ENCODE measurements at regions not wholly inside any gene's neighbourhood (a gene's known extent, or its start where the extent isn't known, plus 50 kb on each side); places are given as distances from the start of the nearest gene placed in this dataset.

DNA sequence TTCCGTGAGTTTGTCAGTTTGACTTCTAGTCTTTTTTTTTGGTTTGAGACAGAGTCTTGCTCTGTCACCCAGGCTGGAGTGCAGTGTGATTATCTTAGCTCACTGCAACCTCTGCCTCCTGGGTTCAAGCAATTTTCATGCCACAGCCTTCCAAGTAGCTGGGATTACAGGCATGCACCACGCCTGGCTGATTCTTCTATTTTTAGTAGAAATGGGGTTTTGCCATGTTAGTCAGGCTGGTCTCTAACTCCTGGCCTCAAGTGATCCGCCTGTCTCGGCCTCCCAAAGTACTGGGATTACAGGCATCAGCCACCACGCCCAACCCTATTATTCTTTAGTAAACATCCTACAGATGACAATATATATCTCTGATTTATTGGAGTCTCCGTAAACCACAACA, 506.5 kb downstream of the PREX1 start:
- Histone ChIP-seq H3K27me3 (ENCODE audit: insufficient read depth, low read length) (no peaks in the 10 kb centered on the region), H3K36me3 (ENCODE audit: insufficient read depth, low read length) (no peaks in the 10 kb centered on the region), H3K4me3 (ENCODE audit: low read length in 2 of 2) (no peak overlapping the region), H3K4me1 (ENCODE audit: insufficient read depth, low read length) (no peaks in the 10 kb centered on the region), H3K9me3 (ENCODE audit: control insufficient read depth in 1 of 2, low read length in 2 of 2) (no peaks in the 10 kb centered on the region), H3K27ac (ENCODE audit: low read depth, low read length) (no peak overlapping the region)
- H3K4me1 Mint-ChIP-seq, result no peaks in the 10 kb centered on the region
- peaks cover 25 to 32% of the 10 kb centered on the region in 2 donors for H3K27me3 Mint-ChIP-seq
- DNase-seq, result no peak
- ChIA-PET CTCF (ENCODE audit: partially characterized antibody) (no interaction called here), POLR2A (ENCODE audit: partially characterized antibody) (no interaction called here)
- H3K36me3 Mint-ChIP-seq, result no peaks in the 10 kb centered on the region
- H3K27ac Mint-ChIP-seq, result no peak overlapping the region
- no peak overlapping the region for H3K4me3 Mint-ChIP-seq
- no peaks in the 10 kb centered on the region for H3K9me3 Mint-ChIP-seq
- intact Hi-C loops (cut with micrococcal nuclease), result no loop called here

DNA sequence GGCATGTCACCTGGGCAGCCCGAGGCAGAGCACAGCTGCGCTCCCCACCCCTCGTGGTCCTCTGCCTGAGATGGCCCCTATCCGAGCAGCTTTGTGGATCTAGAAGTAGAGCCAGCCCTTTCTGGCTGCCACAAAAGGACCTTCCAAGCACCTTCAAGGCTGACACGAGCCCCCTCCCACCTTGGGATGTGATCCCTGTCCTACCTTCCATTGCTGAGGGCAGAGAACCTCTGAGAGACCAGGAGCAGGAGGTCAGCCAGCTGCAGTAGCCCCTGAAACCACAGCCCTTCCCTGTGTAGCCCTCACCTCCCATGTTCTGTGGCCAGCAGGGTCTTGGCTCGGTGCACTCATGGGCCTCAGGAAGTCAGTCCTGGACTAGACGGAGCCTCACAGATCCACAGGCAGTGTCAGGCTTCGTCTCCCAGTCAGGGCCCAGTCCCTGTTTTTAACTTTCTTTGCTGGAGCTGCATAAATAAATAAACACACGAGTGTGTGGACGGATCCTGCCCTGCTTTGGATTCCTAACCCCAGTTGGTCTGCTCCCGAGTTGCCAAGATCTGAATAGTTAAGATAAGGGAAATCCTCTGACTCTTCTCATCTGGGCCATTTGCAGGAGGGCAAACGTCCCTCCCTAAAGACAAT, 507.7 kb downstream of the PREX1 start:
- Histone ChIP-seq H3K27ac (ENCODE audit: low read depth, low read length) (no peak overlapping the region), H3K36me3 (ENCODE audit: insufficient read depth, low read length) (no peaks in the 10 kb centered on the region), H3K27me3 (ENCODE audit: insufficient read depth, low read length) (no peaks in the 10 kb centered on the region), H3K4me1 (ENCODE audit: insufficient read depth, low read length) (no peaks in the 10 kb centered on the region), H3K9me3 (ENCODE audit: control insufficient read depth in 1 of 2, low read length in 2 of 2) (no peaks in the 10 kb centered on the region), H3K4me3 (ENCODE audit: low read length in 2 of 2) (no peak overlapping the region)
- ChIA-PET POLR2A (ENCODE audit: partially characterized antibody) (no interaction called here), CTCF (ENCODE audit: partially characterized antibody) (no interaction called here)
- Mint-ChIP-seq H3K4me3 (no peak overlapping the region), H3K9me3 (no peaks in the 10 kb centered on the region), H3K27ac (no peak overlapping the region), H3K36me3 (no peaks in the 10 kb centered on the region), H3K4me1 (no peaks in the 10 kb centered on the region), H3K27me3 (peaks cover 19 to 27% of the 10 kb centered on the region in 2 donors)
- no peak for DNase-seq
- intact Hi-C loops (cut with micrococcal nuclease), result no loop called here

DNA sequence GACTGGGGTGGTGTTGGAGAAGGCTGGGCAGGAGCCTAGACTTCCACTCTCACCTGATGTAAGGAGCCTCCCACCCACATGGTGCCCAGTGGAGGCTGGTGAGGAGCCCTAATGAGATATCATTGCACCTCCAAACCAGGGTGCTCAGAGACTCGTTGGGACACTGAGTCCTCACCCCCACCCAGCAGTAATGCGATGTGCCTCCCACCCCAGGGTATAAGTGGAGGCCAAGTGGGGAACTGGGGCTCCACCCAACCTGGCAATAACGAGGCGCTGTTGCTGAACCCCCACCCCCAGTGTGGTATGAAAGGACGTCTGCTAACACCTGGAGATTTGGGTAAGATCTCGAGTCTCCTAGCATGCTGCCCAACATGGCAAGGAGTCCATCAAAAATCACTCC, 510.2 kb downstream of the PREX1 start:
- Histone ChIP-seq H3K4me1 (ENCODE audit: insufficient read depth, low read length) (no peaks in the 10 kb centered on the region), H3K9me3 (ENCODE audit: control insufficient read depth in 1 of 2, low read length in 2 of 2) (no peaks in the 10 kb centered on the region), H3K27me3 (ENCODE audit: insufficient read depth, low read length) (no peaks in the 10 kb centered on the region), H3K4me3 (ENCODE audit: low read length in 2 of 2) (no peak overlapping the region), H3K27ac (ENCODE audit: low read depth, low read length) (no peak overlapping the region), H3K36me3 (ENCODE audit: insufficient read depth, low read length) (no peaks in the 10 kb centered on the region)
- Mint-ChIP-seq H3K4me1 (no peaks in the 10 kb centered on the region), H3K9me3 (no peaks in the 10 kb centered on the region), H3K27ac (no peak overlapping the region), H3K36me3 (no peaks in the 10 kb centered on the region), H3K27me3 (peaks cover 17 to 27% of the 10 kb centered on the region in 2 donors), H3K4me3 (no peak overlapping the region)
- CTCF ChIA-PET (ENCODE audit: partially characterized antibody), result no interaction called here
- POLR2A ChIA-PET (ENCODE audit: partially characterized antibody), result no interaction called here
- DNase-seq, result no peak
- intact Hi-C loops (cut with micrococcal nuclease), result no loop called here

DNA sequence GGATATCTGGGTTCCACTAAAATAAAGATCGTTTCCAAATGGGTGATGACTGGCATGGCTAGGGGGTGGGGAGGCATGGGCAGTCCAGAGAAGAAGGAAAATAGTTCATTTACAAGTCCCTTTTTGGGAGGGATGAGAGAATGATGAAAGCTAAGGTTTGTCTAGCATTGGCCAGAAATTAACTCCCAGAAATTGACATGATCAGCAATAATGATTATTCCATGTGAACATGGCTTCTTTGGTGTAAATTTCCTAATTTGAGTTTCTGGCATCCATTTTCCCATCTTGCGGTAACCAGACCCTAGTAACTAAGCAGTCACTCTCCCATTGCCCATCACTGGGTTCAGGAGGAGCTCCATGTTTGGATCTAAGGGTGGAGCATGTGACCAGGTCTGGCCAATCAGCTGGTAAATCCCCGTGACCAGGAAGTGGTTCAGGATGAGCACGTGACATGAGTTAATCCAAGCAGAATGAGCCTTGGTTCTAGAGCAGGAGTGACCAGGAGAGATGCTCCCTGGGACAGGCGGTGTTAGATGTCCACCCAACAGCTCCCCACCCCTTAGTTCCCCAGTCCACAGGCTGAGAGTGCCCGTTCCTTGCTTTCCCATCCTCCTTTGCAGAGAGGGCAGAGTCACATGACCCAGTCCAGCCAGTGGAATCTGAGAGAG, 512.7 kb downstream of the PREX1 start:
- no peak for DNase-seq
- Mint-ChIP-seq H3K4me1 (no peaks in the 10 kb centered on the region), H3K36me3 (no peaks in the 10 kb centered on the region), H3K27ac (no peak overlapping the region), H3K4me3 (no peak overlapping the region), H3K9me3 (no peaks in the 10 kb centered on the region), H3K27me3 (peaks cover 14 to 23% of the 10 kb centered on the region in 2 donors)
- H3K4me1 ChIP-seq (ENCODE audit: insufficient read depth, low read length), result no peaks in the 10 kb centered on the region
- H3K36me3 ChIP-seq (ENCODE audit: insufficient read depth, low read length), result no peaks in the 10 kb centered on the region
- no peaks in the 10 kb centered on the region for H3K9me3 ChIP-seq (ENCODE audit: control insufficient read depth in 1 of 2, low read length in 2 of 2)
- no peaks in the 10 kb centered on the region for H3K27me3 ChIP-seq (ENCODE audit: insufficient read depth, low read length)
- no peak overlapping the region for H3K4me3 ChIP-seq (ENCODE audit: low read length in 2 of 2)
- CTCF ChIA-PET (ENCODE audit: partially characterized antibody), result no interaction called here
- POLR2A ChIA-PET (ENCODE audit: partially characterized antibody), result no interaction called here
- no peak overlapping the region for H3K27ac ChIP-seq (ENCODE audit: low read depth, low read length)
- intact Hi-C loops (cut with micrococcal nuclease), result no loop called here

DNA sequence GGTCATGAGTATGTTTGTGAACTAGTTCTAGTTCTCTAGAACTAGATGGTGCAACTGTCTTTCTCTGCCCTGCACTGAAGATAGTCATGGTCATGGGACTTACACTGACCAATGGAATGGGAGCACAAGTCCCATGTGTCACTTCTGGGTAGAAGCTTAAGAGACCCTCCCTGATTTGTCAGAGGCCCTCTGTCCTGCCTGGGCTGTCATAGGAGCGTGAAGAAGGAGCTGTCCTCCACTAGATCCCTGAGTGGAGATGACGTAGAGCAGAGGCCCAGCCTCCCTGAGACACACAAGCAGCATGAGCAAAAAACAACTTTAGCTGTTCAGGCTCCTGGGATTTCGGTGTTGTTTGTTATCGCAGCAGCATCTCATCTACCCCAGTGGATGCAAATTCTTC, 514.5 kb downstream of the PREX1 start:
- POLR2A ChIA-PET (ENCODE audit: partially characterized antibody), result no interaction called here
- intact Hi-C loops (cut with micrococcal nuclease), result no loop called here
- H3K4me1 ChIP-seq (ENCODE audit: insufficient read depth, low read length), result no peaks in the 10 kb centered on the region
- CTCF ChIA-PET (ENCODE audit: partially characterized antibody), result interaction anchor here (1.0 kb wide), 1 partner anchor 13 kb away, joined by 3 read pairs; no protein-coding TSS in a partner anchor
- H3K27ac ChIP-seq (ENCODE audit: low read depth, low read length), result no peak overlapping the region
- H3K4me3 ChIP-seq (ENCODE audit: low read length in 2 of 2), result no peak overlapping the region
- Mint-ChIP-seq H3K36me3 (no peaks in the 10 kb centered on the region), H3K27me3 (peaks cover 20 to 23% of the 10 kb centered on the region in 2 donors), H3K4me3 (no peak overlapping the region), H3K9me3 (no peaks in the 10 kb centered on the region), H3K4me1 (no peaks in the 10 kb centered on the region), H3K27ac (no peak overlapping the region)
- DNase-seq, result no peak
- H3K27me3 ChIP-seq (ENCODE audit: insufficient read depth, low read length), result no peaks in the 10 kb centered on the region
- no peaks in the 10 kb centered on the region for H3K36me3 ChIP-seq (ENCODE audit: insufficient read depth, low read length)
- H3K9me3 ChIP-seq (ENCODE audit: control insufficient read depth in 1 of 2, low read length in 2 of 2), result no peaks in the 10 kb centered on the region

DNA sequence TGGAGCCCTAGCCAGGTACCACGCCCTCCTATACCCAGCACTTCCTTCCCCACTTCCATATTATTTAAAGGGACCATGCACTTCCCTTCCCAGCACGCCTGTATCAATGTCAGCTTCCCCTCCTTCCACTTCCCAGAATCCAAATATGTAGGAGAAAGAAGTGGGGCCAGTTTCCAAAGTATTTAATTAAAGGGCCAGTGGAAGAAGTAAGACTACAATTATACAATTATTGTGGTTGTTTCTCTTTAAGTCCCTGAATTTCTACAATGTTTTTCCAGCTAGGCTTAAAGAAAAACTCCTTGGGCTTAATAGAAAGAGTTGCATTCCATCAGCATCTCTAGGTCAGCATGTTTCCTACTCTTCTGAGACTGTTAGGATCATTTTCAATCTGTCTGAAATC, 515.8 kb downstream of the PREX1 start:
- no peak for DNase-seq
- Mint-ChIP-seq H3K4me1 (no peaks in the 10 kb centered on the region), H3K27ac (peak overlapping the region in 1 of 7 donors; percentile 59), H3K9me3 (peaks cover 0 to 1% (median 0%) of the 10 kb centered on the region in 8 donors), H3K36me3 (no peaks in the 10 kb centered on the region), H3K27me3 (peaks cover 15 to 22% of the 10 kb centered on the region in 2 donors), H3K4me3 (no peak overlapping the region)
- no peaks in the 10 kb centered on the region for H3K4me1 ChIP-seq (ENCODE audit: insufficient read depth, low read length)
- intact Hi-C loops (cut with micrococcal nuclease), result no loop called here
- no peak overlapping the region for H3K27ac ChIP-seq (ENCODE audit: low read depth, low read length)
- H3K9me3 ChIP-seq (ENCODE audit: control insufficient read depth in 1 of 2, low read length in 2 of 2), result no peaks in the 10 kb centered on the region
- ChIA-PET POLR2A (ENCODE audit: partially characterized antibody) (no interaction called here), CTCF (ENCODE audit: partially characterized antibody) (no interaction called here)
- H3K27me3 ChIP-seq (ENCODE audit: insufficient read depth, low read length), result no peaks in the 10 kb centered on the region
- no peaks in the 10 kb centered on the region for H3K36me3 ChIP-seq (ENCODE audit: insufficient read depth, low read length)
- H3K4me3 ChIP-seq (ENCODE audit: low read length in 2 of 2), result no peak overlapping the region

DNA sequence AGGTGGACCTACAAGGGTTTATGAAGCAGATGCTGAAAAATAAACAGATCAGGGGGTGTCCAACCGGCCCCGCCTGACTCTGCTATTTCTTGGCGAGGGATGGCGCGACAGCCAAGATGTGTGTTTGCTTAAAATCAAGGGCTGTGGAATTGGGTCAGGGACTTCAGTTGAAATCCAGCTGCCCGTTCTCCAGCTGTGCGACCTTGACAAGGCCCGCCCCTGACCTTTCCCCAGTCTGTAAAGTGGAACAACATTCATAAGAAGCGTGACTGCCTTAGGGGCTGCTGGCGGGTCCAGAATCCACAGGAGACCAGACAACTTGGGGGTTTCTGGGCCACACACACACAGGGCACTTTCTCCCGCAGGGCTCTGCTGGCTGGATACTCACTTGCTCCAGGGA, 517.5 kb downstream of the PREX1 start:
- Histone ChIP-seq H3K9me3 (ENCODE audit: control insufficient read depth in 1 of 2, low read length in 2 of 2) (no peaks in the 10 kb centered on the region), H3K27me3 (ENCODE audit: insufficient read depth, low read length) (no peaks in the 10 kb centered on the region), H3K4me3 (ENCODE audit: low read length in 2 of 2) (no peak overlapping the region), H3K27ac (ENCODE audit: low read depth, low read length) (no peak overlapping the region), H3K36me3 (ENCODE audit: insufficient read depth, low read length) (no peaks in the 10 kb centered on the region), H3K4me1 (ENCODE audit: insufficient read depth, low read length) (no peaks in the 10 kb centered on the region)
- Mint-ChIP-seq H3K9me3 (peaks cover 0 to 1% (median 0%) of the 10 kb centered on the region in 8 donors), H3K36me3 (no peaks in the 10 kb centered on the region), H3K4me1 (no peaks in the 10 kb centered on the region), H3K4me3 (no peak overlapping the region), H3K27ac (no peak overlapping the region), H3K27me3 (peaks cover 15 to 18% of the 10 kb centered on the region in 2 donors)
- ChIA-PET POLR2A (ENCODE audit: partially characterized antibody) (no interaction called here), CTCF (ENCODE audit: partially characterized antibody) (no interaction called here)
- intact Hi-C loops (cut with micrococcal nuclease), result no loop called here
- no peak for DNase-seq
